ENCODE measurements at regions not wholly inside any gene's neighbourhood (a gene's known extent, or its start where the extent isn't known, plus 50 kb on each side); places are given as distances from the start of the nearest gene placed in this dataset.

DNA sequence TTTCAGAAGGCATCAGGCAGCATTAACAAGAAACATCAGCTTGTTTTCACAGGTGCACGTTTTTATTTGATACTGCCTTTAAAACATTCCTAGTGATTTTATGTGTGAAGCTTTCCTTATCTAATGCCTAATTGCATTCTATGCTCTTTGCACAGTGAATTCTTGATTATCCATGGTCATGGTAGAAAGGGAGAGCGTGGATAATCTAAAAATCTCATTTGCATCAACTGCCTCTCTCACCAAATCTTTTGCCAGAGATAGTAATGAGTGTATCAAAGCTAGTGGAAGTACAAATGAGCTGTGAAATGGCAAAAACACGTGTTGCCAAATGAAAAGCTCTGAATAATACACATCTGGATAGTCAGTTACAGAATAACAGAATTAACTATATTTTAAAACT is 170.5 kb downstream of the NAA11 start:
- TF ChIP-seq, protein P1, sequence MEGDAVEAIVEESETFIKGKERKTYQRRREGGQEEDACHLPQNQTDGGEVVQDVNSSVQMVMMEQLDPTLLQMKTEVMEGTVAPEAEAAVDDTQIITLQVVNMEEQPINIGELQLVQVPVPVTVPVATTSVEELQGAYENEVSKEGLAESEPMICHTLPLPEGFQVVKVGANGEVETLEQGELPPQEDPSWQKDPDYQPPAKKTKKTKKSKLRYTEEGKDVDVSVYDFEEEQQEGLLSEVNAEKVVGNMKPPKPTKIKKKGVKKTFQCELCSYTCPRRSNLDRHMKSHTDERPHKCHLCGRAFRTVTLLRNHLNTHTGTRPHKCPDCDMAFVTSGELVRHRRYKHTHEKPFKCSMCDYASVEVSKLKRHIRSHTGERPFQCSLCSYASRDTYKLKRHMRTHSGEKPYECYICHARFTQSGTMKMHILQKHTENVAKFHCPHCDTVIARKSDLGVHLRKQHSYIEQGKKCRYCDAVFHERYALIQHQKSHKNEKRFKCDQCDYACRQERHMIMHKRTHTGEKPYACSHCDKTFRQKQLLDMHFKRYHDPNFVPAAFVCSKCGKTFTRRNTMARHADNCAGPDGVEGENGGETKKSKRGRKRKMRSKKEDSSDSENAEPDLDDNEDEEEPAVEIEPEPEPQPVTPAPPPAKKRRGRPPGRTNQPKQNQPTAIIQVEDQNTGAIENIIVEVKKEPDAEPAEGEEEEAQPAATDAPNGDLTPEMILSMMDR (IDR thresholded peaks at IDR 0.05; ENCODE audit: borderline replicate concordance, extremely low read depth, low read length, poor library complexity, severe bottlenecking): no peak
- no peak for TF ChIP-seq EZH2 (IDR thresholded peaks at IDR 0.05; ENCODE audit: borderline replicate concordance, low read depth, low read length, severe bottlenecking)

Data from DND-41 (cell line).